ENCODE measurements at regions not wholly inside any gene's neighbourhood (a gene's known extent, or its start where the extent isn't known, plus 50 kb on each side); places are given as distances from the start of the nearest gene placed in this dataset.

DNA sequence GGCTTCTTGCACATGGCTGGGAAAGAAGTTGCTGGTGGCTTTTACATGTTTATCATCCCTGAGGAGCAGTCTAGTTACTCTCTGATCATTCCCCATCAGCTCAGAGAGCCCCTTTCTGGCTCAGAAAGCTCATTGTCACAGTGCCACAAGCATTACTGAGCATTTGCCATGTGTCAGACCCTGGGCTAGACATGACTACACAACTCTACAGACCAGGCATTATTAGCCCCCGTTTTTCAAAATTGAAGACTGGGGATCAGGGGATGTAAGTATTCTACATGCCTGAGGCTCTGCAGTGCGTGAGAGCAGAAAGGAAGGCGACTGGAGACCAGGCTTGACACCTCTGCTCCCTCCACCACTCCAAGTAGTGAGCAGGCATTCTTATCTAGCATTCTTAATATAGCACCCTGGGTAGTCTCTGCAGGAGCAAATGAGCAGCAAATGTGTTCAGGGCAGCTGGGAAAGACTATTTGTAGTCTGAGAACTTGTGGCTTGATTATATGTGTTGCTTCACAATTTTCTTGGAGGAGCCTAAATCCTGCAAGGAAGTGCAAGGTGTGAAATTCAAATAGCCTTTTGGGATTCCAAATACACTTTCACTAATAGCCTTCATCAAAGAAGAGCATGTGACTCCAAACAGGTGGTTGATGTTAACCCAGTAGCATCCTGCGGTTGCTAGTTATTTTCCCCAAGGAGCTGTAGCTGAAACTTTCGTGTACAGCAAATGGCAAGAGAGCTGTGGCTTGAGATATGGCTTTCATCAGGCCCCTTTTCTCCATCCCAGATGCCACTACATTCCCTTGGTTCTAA, 143.2 kb downstream of the DDX1 start:
- no peak for DNase-seq (ENCODE audit: low spot score)

DNA sequence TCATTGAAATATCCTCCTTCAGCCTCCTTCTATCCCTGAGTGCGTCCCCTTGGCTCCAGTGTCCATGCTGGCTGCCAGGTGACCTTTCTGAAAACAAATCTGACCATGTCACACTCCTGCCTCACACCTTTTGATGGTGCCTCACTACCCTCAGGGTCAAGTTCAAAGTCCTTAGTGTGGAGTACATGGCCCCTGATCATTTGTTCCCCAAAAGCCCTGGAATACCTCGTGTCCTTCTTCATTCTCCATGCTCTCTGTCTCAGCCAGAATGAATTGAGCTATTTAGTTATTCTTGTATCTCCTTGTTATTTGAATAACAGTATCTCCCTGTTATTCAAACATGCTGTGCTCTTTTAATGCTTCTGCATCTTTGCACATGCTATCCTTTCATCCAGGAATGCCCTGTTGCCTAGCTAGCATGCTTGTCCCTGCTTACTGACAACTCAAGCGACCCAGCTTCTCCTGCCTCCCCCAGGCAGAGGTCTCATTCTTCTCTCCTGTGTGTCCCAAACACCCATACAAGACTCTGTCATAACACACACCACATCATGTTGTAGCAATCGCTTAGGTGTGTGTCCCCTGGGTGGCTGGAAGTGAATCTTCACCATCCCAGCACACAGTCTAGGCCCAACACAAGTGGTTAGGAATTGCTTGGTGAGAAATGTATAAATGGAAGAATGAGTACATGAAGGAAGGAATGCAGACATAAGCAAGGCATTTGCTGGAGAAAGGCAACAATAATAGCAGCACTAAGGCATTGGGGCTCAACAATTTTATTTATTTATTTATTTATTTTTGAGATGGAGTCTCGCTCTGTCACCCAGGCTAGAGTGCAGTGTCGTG, 144.0 kb downstream of the DDX1 start:
- DNase-seq (ENCODE audit: low spot score) = no peak

DNA sequence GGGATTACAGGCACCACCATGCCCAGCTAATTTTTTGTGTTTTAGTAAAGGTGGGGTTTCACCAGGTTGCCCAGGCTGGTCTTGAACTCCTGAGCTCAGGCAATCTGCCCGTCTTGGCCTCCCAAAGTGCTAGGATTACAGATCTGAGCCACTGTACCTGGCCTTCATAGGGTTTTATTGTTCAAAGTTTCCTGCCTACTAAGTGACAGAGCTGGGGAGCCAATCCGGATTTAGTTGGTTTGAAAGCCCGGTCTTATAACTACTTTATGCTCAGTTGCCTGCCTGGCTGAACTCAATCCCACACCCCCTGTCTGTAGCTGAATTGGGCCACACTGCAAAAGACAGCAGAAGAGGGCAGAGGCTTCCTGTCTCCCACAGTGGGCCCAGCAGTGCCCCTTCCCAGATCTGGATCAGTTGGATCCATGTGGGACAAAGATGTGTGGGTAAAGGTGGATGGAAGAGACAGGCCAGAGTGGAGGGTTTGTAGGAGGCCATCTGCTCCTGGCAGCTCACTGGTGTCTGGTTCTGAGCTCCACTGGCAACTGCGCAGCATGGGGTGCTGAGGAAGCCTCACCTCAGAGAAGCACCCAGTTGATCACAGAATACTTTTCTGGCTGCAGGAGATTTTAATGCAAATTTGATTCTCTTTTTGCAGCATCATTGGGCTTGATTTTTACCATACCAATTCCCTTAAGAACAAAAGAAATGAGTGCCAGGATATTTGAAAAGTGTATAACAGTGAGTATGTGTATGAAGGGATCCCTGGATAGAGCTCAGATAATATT, 144.9 kb downstream of the DDX1 start:
- DNase-seq (ENCODE audit: low spot score) = no peak

DNA sequence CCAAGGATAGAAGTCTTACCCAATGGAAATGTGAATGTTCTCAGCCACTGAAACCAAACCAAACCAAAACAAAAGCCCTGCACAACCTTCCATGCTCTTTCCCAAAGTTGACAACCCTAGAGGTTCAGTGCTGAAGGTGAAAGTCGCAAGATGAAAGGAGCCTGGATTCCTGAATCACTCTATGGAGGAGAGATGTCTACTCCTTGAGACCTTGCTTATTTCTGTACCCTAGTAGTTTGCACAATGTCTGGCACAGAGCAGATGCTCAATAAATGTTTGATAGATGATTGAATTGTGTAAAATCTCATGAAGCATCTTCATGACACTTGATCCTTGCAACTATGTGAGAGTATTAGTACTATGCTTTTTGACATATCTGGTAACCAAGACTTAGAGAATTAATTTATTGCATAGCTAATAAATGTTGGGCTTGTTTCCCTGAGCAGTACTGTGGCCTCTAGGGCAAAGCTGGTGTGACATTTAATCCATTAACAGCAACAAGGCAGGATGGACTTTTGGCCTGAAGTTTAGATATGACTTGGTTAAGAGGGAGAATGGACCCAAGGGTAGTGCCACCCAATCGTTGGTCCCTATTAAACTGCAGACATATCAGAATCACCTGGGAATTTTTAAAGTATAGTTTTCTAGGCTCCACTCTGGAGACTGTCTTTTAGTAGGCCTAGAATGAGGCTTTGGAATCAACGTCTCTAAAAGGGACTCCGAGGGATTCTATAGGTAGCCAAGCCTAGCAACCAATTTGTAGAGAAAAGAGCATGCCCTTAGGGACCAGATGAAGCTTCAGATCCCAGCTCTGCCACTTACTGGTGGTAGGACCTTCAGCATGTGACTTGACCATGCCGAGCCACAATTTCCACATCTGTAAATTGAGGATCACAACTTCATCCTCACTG, 145.9 kb downstream of the DDX1 start:
- DNase-seq (ENCODE audit: low spot score) = no peak

DNA sequence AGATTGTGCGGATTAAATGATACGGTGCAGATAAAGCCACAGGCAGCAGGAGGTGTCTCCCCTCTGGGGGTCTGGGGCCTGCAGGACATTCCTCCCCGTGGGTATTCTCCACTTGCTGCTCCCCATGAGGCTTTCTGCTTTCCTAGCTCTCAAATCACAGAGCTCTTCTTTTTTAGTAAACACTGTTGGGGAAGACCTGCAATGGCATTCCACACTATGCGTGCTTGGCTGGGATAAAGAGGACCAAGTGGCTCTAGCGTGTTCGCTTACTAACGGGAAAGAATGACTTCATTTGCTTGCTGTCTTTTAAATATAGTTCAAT, 146.5 kb downstream of the DDX1 start:
- no peak for DNase-seq (ENCODE audit: low spot score)

DNA sequence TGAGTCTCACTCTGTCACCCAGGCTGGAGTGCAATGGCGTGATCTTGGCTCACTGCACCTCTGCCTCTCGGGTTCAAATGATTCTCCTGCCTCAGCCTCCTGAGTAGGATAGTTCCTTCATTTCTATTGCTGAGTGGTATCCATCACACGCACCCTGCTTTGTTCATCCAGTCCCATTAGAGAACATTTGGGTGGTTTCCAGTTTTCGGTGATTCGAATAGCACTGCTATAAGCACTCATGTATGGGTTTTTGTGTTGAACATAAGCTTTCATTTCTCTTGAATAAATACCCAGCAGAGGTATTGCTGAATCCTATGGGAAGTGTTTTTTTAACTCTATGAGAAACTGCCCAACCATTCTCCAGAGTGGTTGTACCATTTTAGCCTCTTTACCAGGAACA, 147.3 kb downstream of the DDX1 start:
- no peak for DNase-seq (ENCODE audit: low spot score)

DNA sequence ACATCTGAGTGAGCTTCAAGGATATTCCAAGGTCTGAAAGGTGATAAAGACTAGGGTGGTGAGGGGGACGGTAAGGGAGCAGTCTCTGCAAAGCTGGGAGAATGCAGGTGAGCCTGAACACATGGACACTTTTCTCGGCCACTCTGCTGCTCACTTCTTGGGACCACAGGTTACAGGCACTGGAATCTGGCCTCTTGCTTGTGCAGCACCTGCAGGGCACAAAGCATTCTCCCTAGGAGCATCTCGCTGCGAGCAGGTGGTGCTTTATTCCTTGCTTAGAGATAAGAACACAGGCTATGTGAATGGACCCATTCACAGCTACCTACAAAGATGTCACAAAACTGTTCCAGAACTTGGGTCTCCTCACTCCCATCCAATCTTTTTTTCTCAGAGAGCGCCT, 153.2 kb downstream of the DDX1 start:
- DNase-seq (ENCODE audit: low spot score) = no peak

DNA sequence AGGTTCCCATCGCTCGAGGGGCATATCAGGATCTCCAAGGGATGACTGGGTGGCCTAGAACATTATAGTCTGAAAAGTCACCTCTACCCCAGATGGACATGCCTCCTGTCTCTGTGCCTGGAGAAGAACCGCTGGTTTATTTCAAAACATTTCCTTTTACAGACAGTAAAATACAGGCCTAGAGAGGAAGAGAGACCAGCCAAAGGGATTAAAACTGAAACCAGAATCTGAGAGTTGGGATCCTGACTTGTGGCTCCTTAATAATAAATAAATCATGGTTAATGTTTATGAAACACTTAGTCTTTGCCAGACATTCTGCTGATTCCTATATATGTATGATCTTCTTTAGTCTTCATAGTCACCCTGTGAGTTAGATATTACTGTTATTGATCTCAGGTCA, 153.7 kb downstream of the DDX1 start:
- no peak for DNase-seq (ENCODE audit: low spot score)

DNA sequence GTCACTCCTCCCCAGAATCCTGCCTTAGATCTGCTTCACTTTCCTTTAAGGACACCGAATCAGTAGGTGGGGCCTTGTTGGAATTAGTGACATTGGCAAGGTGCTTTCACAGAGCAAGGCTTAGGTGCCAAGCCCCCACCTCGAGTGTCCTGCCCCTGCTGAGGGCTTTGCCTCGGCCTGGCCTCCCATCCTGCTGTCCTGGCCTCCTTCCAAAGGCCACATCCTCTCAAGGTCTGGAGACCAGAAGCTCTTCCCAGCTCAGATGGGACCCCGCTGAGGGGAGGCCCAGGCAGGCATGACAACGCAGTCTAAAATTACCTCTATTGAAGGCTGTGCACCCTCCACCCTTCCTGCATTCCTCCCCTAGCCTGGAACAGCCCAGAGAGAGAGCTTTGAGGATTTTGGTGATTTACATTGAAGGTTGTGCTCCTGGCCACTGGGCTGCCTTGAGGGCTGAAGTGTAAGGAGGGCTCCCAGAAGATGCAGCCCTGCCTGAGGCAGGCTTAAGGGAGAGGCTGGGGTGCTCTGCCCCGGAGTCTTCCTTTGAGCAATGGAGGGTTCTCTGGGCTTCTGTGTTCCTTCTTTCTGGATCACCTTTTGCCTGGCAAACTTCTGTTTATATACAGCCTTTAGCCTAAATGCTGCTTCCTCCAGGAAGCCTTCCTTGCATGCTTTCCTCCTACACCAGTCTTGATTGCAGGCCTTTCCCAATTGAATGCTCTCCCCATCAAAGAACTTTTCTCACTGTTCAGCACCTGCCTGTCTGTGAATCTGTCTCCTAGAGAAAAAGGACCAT, 154.4 kb downstream of the DDX1 start:
- DNase-seq (ENCODE audit: low spot score) = no peak

DNA sequence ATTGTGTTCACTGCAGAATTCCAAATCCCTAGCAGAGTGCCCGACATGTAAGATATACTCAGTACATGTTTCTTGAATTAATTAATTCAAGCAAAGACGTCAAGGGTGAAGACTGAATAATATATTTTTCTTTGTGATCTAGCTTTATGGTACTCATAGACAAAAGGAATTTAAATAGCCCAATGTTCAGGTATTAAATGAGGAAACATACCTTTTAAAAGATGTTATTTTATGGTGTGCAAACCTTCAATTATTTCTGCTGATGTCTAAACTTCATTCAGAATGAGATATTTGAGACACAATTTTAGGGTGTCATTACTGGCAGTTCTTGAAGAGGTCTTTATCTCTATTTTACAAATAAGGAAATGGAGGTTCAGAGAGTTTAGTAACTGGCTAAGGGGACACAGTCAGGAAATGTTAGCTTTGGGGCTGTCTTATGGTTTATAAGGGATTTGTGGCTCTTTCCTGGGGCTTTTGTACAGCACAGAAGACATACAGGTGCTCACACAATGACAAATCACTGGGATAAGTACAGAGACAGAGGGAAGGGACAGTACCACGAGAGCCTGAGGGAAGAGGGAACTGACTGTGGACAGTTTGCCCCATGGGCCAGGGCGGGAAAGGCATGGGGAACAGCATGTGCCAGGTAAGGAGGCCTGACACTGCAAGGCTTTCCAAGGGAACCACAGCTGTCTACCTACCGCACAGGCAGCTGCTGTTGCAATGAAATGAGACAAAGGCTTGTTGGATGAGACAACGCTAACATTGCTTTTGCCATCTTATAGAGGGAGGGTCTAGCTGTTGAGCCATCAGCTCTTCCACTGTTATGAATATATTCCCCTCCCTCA, 155.3 kb downstream of the DDX1 start:
- no peak for DNase-seq (ENCODE audit: low spot score)

DNA sequence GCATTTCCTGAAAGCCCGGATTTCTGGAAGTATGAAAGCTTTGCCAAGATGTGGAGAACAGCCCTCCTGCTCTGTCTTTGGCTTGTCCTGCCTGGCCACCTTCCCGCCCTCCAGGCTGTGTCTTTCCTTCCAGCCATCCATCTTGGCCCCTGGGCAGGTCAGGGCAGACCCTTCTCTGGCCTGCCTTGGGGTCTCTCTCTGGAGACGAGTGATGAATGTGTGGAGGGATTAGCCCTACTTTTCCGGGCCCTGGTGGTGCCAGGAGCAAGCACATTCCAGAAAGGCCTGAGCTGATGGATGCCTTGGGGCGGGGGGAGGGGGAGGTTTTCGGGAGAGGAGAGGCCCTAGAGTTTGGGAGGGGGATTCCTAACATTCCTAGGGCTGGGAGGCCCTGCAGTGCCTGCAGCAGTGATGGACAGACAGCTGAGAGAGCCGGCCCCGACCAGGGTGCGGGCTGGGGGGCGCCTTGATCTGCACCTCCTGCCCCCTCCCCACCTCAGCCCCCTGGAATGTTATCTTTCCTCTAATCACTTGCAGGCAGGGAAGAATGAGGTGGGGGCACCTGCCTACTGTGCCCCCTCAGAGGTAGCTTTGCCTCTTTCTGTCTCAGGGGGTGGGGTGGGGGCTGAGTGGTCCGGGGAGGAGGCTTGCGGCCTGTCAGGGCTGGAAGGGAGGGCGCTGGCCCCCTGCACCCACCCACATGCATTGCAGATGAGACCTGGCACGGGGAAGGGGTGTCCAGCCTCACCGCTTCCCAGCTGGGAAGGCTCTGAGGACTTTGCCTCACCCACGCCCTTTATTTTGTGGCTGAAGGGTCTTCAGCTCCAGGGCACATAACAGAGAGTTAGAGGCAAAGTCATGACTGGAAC, 156.2 kb downstream of the DDX1 start:
- DNase-seq (ENCODE audit: low spot score) = no peak

DNA sequence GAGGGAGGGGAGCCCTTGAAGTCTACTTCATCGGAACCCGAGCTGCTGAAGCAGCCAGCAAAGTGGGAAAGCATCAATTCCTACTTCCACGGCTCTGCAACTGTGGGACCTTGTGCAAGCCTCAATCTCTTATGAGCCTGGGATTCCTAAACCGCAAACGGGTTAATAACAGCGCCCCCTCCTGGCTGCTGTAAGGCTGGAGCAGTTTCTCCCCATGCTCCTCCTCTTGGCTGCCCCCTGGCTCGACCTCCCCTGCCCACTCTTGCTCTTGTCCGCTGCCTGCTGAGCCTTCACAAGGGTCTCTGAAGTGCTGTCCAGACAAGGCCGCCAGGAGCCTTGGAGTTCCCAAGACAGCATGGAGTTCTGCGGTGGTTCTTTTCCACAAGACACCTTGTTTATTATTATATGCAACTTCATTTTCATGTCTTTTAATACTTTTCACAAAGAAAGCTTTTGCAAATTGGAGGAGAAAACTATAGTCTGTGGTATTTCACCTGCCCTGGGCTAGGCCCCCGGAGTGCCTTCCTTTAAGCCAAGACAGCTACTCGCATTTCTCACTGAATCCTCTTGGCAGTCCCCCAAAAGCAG, 157.2 kb downstream of the DDX1 start:
- no peak for DNase-seq (ENCODE audit: low spot score)

DNA sequence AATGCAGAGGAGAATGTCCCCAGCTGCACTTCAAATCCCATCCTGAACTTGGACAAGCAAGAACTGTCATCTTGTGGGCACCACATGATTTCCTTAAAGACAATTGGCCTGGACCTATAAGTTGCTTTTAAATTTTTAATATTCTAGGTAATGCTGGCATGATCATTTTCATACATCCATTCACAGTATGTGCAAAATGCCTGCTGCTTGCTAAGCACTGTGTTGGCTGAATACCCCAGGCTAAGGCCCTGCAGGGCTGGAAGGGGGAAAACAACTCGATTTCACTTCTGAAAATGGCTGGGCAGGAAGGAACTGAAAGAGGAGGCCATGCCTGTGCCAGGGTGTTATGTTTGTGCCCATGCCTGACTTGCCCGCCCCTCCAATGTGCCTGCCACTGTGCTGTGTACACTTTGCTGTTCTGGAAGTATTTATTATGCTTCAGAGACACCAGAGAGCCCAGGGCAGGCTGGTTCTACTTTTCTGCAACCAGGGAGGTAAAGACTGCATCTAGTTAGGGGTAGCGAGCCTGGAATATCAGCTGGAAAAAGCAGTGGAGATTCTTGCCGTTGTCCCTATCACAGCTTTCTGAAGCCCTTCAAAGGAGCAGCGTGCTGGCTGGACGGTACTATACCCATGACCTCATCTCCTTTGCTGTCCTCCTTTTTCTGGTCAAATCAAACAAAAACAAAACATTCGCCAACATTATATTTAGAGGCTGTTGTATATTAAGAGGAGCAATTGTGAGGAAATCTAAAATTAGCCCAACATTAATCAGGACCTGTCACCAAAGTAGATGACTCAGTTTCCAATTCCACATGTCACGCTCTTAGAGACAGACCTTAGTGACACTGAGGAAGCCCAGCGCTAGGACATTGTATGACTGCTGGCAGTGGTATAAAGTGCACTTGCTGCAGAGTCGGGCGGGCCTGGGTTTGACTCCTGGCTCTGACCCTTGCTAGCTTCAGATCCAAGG, 158.1 kb downstream of the DDX1 start:
- no peak for DNase-seq (ENCODE audit: low spot score)

DNA sequence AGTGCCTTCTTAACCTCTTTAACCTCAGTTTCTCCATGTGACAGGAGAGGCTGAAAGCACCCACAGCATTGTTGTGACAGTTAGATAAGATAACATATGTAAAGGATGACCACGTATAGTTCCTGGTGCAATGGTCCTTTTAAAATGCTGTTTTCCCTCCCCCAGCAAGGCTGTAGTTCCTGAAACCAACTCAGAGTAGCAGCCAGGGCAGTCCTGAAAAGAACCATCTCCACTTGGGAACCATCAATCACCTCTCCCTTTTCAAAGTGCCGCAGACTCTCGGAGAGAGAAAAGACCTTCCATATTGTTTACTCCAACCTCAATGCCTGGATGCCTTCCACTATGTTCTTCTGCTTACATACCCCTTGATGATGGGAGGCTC, 158.8 kb downstream of the DDX1 start:
- no peak for DNase-seq (ENCODE audit: low spot score)

DNA sequence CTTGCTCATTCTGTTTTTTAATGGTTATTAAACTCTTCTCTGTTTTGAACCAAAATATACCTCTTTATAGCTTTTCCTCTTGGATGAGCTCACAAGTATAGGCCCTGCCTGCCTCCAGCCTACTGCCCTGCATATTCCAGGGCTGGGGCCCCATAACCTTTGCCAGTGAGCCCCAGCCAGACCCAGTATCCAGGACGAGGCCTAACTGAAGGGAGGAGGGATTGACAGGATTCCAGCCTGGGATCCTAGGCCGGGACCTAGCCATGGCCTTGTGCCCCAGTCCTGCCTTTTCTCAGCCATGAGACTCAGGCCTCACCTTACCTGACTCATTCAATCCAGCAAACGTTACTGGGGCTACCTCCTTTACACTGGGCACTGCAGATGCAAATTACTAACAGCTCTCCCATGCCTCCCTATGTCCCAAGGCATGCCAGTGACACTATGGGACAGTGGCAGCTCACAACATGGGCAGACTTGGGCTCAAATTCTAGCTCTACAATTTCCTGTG, 159.2 kb downstream of the DDX1 start:
- DNase-seq (ENCODE audit: low spot score) = no peak

DNA sequence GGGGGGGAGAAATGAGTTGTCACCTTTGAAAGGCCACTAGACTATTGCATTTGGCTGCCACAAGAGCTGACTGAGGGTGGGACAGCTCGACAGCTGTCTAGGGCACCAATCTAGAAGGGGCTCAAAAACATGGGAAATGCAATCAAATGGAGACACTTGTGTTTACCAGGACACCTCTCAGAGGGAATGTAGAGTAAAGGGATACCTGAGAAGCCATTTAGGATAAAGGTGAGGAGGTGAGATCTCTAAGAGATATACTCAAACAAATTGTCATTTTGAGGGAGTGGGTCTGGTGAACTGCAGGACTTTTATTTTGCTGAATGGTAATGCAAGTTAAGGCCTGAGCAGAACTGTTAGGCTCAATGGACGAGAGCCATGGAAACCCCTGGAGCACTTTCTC, 159.8 kb downstream of the DDX1 start:
- no peak for DNase-seq (ENCODE audit: low spot score)

DNA sequence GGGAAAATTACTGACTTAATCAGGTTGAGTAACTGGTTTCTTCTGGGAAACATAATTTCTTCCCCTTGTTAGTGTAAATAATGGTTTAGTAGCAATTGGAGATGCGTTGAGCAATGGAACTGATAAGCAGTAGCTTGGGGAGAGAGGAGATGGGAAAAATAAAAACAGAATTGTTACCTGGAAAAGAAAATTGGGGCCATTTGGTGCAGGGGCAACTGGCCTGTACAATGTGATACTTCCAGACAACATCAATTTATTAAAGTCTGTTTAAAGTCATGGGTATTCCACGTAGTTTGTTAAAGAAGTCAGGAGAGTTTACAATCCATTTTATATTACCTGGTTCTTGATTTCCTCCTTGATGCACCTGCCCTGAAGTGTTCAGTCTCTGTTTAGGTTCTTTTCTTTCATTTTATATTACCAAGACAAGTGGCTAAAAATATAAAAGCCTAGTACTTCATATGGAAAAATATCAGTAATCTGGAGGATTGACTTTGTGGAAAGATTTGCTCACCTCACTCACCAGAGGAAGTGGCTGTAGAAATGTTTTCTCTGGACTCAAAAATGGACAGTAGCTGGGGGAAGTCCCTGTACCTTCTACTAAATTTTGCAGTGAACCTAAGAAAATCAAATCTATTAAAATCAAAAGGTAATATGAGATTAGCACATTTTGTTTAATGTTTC, 161.0 kb downstream of the DDX1 start:
- DNase-seq (ENCODE audit: low spot score) = no peak

Data from GM03348 (cell line).